Gastrocnemius medialis (tissue), 4 donors: ENCODE measurements at regions not wholly inside any gene's neighbourhood (a gene's known extent, or its start where the extent isn't known, plus 50 kb on each side); places are given as distances from the start of the nearest gene placed in this dataset.

Experiments used
- ATAC-seq, 2 donors: fragments of 150-250 bp; one replicate each; pipeline ENCODE4 v1.9.1; 2016
- DNase-seq, 2 donors: peaks; one replicate each; pipeline ENCODE4 v3.0.0-alpha.2; 2019
- H3K27ac ChIP-seq, 4 donors: fragments of 200-600 bp; sonication (generic); 1 replicate in 1 of 4; 2 replicates in 3 of 4; pipeline ENCODE4 v1.5.1; 2016 to 2018; ENCODE audit warnings: mild to moderate bottlenecking in 2 of 4, moderate library complexity in 1 of 4
- H3K27me3 ChIP-seq, 3 donors: fragments of 200-600 bp; sonication (generic) in 2 of 3; 1 replicate in 1 of 3; 2 replicates in 2 of 3; pipeline versions ENCODE4 v1.5.1 to v1.6.0; 2016 to 2019; ENCODE audit warnings: mild to moderate bottlenecking in 1 of 3, moderate library complexity in 1 of 3
- H3K36me3 ChIP-seq, 2 donors: fragments of 200-600 bp; sonication (generic) in 1 of 2; one replicate each; pipeline ENCODE4 v1.5.1; 2017 to 2018
- H3K4me1 ChIP-seq, 2 donors: fragments of 200-600 bp; sonication (generic) in 1 of 2; one replicate each; pipeline ENCODE4 v1.5.1; 2016 to 2017; ENCODE audit warnings: mild to moderate bottlenecking in 2 of 2
- H3K4me3 ChIP-seq, 4 donors: fragments of 200-600 bp; sonication (generic) in 3 of 4; 1 replicate in 1 of 4; 2 replicates in 3 of 4; pipeline ENCODE4 v1.5.1; 2016 to 2019; ENCODE audit warnings: mild to moderate bottlenecking in 2 of 4
- H3K9me3 ChIP-seq, 3 donors: fragments of 200-600 bp; sonication (generic) in 2 of 3; 1 replicate in 1 of 3; 2 replicates in 2 of 3; pipeline ENCODE4 v1.5.1; 2016 to 2019
- POLR2A ChIP-seq, 2 donors: fragments of 450-650 bp; IDR thresholded peaks; one replicate each; pipeline ENCODE4 v1.6.1; 2017; ENCODE audit warnings: antibody characterized with exemption in 2 of 2, mild to moderate bottlenecking in 2 of 2, moderate library complexity in 2 of 2
- in situ Hi-C, 4 donors: fragments of 200-750 bp; cut with MboI; loops; one replicate each; pipeline versions ENCODE4 v1.15.0 to v1.8.0; 2017; ENCODE audit warnings: low sequenced_read_pairs in 4 of 4
- intact Hi-C: fragments of 100-400 bp; cut with DNase I; formaldehyde crosslinking; loops from one replicate; pipeline ENCODE4 v1.15.1; 2023; ENCODE audit warnings: low total_unique reads
- TF ChIP-seq, protein P1 (sequence below), 5 experiments: fragments of 450-650 bp in 3 of 5; fragments of 200-600 bp in 2 of 5; sonication (generic) in 2 of 5; IDR thresholded peaks in 4 of 5; conservative IDR thresholded peaks in 1 of 5; 1 replicate in 4 of 5; 2 replicates in 1 of 5; pipeline ENCODE4 v1.5.1; 2016 to 2019; ENCODE audit warnings: antibody characterized with exemption in 5 of 5, mild to moderate bottlenecking in 3 of 5, moderate library complexity in 3 of 5

DNA sequence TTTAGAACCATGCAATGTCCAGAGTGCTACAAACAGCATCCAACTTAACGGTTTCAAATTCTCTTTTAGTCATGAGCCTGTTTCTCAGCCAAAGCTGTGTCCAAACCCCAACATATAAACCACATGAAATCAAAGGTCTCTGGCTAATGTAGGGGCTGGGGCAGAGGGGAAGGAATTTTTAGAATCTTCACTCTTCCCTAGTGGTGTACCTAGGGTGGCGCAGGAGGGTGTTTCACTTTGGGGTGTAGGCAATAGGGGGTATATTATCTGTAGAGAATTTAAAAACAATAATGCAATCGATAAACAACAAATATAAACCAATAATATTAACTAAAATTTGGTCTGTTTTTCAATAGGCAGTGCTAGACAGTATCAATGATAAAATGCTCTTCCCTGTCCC lies 132.1 kb upstream of the BRINP1 start:
- Histone ChIP-seq H3K27me3 (no peaks in the 10 kb centered on the region), H3K27ac (no peak overlapping the region), H3K36me3 (no peaks in the 10 kb centered on the region), H3K4me3 (no peak overlapping the region), H3K4me1 (no peaks in the 10 kb centered on the region), H3K9me3 (no peaks in the 10 kb centered on the region)
- ATAC-seq: no peak
- no peak for DNase-seq
- intact Hi-C loops: no loop called here
- no peak for TF ChIP-seq POLR2A (IDR thresholded peaks at IDR 0.05)
- TF ChIP-seq, protein P1, sequence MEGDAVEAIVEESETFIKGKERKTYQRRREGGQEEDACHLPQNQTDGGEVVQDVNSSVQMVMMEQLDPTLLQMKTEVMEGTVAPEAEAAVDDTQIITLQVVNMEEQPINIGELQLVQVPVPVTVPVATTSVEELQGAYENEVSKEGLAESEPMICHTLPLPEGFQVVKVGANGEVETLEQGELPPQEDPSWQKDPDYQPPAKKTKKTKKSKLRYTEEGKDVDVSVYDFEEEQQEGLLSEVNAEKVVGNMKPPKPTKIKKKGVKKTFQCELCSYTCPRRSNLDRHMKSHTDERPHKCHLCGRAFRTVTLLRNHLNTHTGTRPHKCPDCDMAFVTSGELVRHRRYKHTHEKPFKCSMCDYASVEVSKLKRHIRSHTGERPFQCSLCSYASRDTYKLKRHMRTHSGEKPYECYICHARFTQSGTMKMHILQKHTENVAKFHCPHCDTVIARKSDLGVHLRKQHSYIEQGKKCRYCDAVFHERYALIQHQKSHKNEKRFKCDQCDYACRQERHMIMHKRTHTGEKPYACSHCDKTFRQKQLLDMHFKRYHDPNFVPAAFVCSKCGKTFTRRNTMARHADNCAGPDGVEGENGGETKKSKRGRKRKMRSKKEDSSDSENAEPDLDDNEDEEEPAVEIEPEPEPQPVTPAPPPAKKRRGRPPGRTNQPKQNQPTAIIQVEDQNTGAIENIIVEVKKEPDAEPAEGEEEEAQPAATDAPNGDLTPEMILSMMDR (IDR thresholded peaks at IDR 0.05 in 4 of 5, conservative IDR thresholded peaks at IDR 0.05 in 1 of 5): no peak
- in situ Hi-C loops: no loop called here

DNA sequence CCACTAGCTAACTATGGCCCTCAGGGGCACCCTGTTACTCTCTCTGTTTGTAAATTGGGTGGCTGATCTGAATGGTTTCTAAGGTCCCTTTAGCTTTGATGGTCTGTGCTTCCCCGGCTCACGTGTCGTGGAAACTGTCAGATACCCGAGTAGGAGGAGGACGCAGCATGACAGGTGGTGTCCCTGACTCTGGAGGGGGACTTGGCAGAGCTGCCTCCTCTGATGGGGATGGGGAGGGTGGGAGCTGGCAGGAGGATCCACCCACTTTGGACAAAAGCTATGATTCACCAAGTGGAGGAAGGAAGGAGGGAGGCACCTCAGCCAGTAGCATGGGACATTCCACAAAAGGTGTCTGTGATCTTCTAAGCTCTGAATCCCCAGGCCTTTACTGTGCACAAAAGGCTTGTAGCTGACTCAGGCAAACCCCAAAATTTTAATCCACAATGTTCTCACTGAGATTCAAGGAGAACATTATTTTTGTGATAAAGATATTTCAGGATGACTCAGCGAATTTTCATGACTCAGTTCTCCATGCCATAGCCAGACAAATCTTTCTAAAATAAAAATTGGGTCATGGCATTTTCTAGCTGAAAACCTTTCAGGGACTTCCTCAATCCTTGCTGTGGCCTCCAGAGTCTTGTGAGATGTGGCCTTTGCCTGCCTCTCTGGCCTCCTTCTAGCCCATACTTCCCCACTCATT lies 131.0 kb upstream of the BRINP1 start:
- Histone ChIP-seq H3K36me3 (no peaks in the 10 kb centered on the region), H3K27ac (no peak overlapping the region), H3K4me3 (no peak overlapping the region), H3K4me1 (no peaks in the 10 kb centered on the region), H3K9me3 (no peaks in the 10 kb centered on the region), H3K27me3 (no peaks in the 10 kb centered on the region)
- no peak for ATAC-seq
- in situ Hi-C loops: no loop called here
- TF ChIP-seq, protein P1 (IDR thresholded peaks at IDR 0.05 in 4 of 5, conservative IDR thresholded peaks at IDR 0.05 in 1 of 5): no peak
- no peak for TF ChIP-seq POLR2A (IDR thresholded peaks at IDR 0.05)
- intact Hi-C loops: no loop called here
- no peak for DNase-seq

DNA sequence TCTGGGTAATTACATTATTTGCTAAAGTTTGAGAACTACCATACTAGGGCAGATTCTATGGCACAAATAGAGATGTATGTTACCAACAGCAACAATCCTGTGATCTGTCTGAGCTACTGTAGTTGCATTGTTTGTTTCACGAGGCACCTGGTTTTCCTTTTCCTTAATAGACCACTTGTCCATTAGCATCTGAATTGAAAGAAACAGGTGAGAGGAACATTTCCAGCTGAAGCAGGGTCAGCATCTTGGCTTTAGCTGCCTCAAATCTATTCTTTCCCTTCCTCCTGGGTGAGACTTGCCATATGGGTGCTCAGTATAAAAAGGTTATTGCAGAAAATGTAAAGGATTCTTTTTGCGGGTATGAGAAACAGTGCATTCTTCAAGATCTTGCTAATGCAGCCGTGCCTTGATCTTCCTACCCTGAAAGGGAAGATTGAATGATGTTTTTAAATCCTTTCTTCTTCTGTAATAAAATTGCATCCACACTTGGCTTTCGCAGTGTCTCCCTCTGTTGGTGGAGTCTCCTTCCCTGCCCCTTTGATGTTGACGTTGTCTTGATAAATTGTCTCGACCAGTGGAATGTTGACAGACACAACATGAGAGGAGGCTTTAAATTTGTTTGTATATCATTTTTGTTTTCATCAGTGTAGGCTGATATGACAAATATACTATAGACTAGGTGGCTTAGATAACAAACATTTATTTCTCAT lies 118.0 kb upstream of the BRINP1 start:
- no peak overlapping the region for H3K27ac ChIP-seq
- in situ Hi-C loops: no loop called here

DNA sequence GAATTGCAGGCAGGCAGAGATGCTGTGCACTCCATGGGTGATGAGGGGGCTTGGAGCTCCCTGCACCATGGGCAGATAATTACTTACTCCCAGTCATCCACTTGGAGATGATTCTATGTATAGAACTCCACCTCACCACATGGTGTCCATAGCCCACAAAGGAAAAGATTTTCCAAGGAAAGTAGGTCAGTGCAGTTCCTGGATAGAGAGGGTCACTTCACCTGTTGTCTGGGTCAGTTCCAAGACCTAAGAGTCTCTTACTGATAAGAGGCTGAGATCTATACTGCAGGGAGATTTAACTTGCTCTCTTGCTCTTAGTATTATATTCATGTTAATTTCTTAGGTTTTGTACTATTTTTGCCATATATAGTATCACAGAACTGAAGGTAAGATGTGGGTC lies 113.9 kb upstream of the BRINP1 start:
- no peak overlapping the region for H3K27ac ChIP-seq
- in situ Hi-C loops: no loop called here

More for the DNA sequence above, 118.0 kb upstream of the BRINP1 start:
- TF ChIP-seq POLR2A (IDR thresholded peaks at IDR 0.05): no peak
- TF ChIP-seq, protein P1 (IDR thresholded peaks at IDR 0.05 in 4 of 5, conservative IDR thresholded peaks at IDR 0.05 in 1 of 5): no peak
- Histone ChIP-seq H3K4me1 (no peaks in the 10 kb centered on the region), H3K27me3 (no peaks in the 10 kb centered on the region), H3K4me3 (no peak overlapping the region), H3K9me3 (no peaks in the 10 kb centered on the region), H3K36me3 (no peaks in the 10 kb centered on the region)
- DNase-seq: no peak
- intact Hi-C loops: no loop called here
- ATAC-seq: no peak

More for the DNA sequence above, 113.9 kb upstream of the BRINP1 start:
- intact Hi-C loops: no loop called here
- DNase-seq: no peak
- no peaks in the 10 kb centered on the region for H3K4me1 ChIP-seq
- H3K36me3 ChIP-seq: no peaks in the 10 kb centered on the region
- TF ChIP-seq POLR2A (IDR thresholded peaks at IDR 0.05): no peak
- TF ChIP-seq, protein P1 (IDR thresholded peaks at IDR 0.05 in 4 of 5, conservative IDR thresholded peaks at IDR 0.05 in 1 of 5): no peak
- no peaks in the 10 kb centered on the region for H3K27me3 ChIP-seq
- H3K9me3 ChIP-seq: no peaks in the 10 kb centered on the region
- ATAC-seq: no peak
- no peak overlapping the region for H3K4me3 ChIP-seq
